Stimulated activated naive CD8-positive, alpha-beta T cell treated with anti-CD3 and anti-CD28 coated beads, Interleukin-15, Interleukin-2, amounts not matched to agents 100 ng/mL and 50 ng/mL, for 24 hours (primary cell): ENCODE measurements at regions not wholly inside any gene's neighbourhood (a gene's known extent, or its start where the extent isn't known, plus 50 kb on each side); places are given as distances from the start of the nearest gene placed in this dataset.

Source experiments
- H3K27ac Mint-ChIP-seq: one replicate; pipeline ENCODE4 v1.8.0; 2021; ENCODE audit warnings: mild to moderate bottlenecking, mixed read lengths
- H3K27me3 Mint-ChIP-seq: one replicate; pipeline ENCODE4 v1.8.0; 2021; ENCODE audit warnings: mixed read lengths
- H3K36me3 Mint-ChIP-seq: one replicate; pipeline ENCODE4 v1.8.0; 2021; ENCODE audit warnings: low read depth, mixed read lengths
- H3K4me1 Mint-ChIP-seq: one replicate; pipeline ENCODE4 v1.8.0; 2021; ENCODE audit warnings: low read depth, mixed read lengths
- H3K4me3 Mint-ChIP-seq: one replicate; pipeline ENCODE4 v1.8.0; 2021; ENCODE audit warnings: mild to moderate bottlenecking, mixed read lengths
- H3K9me3 Mint-ChIP-seq: one replicate; pipeline ENCODE4 v1.8.0; 2021; ENCODE audit warnings: mixed read lengths

GRCh38 chr3:61444782-61445181 lies 116.6 kb upstream of the PTPRG start:
- no peaks in the 10 kb centered on the region for H3K36me3 Mint-ChIP-seq
- H3K27me3 Mint-ChIP-seq, result peaks cover 6% of the 10 kb centered on the region
- no peaks in the 10 kb centered on the region for H3K4me1 Mint-ChIP-seq
- no peak overlapping the region for H3K27ac Mint-ChIP-seq
- no peak overlapping the region for H3K4me3 Mint-ChIP-seq
- peaks cover 4% of the 10 kb centered on the region for H3K9me3 Mint-ChIP-seq

- H3K9me3 Mint-ChIP-seq, result peaks cover 4% of the 10 kb centered on the region
- no peaks in the 10 kb centered on the region for H3K36me3 Mint-ChIP-seq
- H3K4me3 Mint-ChIP-seq, result no peak overlapping the region
- peaks cover 6% of the 10 kb centered on the region for H3K27me3 Mint-ChIP-seq
- H3K27ac Mint-ChIP-seq, result no peak overlapping the region
- no peaks in the 10 kb centered on the region for H3K4me1 Mint-ChIP-seq
These were observed 115.4 kb upstream of the PTPRG start for GRCh38 chr3:61445924-61446323.

GRCh38 chr3:61446341-61446740 lies 115.0 kb upstream of the PTPRG start:
- H3K27ac Mint-ChIP-seq, result no peak overlapping the region

GRCh38 chr3:61448378-61448777 lies 113.0 kb upstream of the PTPRG start:
- peaks cover 7% of the 10 kb centered on the region for H3K9me3 Mint-ChIP-seq
- no peaks in the 10 kb centered on the region for H3K36me3 Mint-ChIP-seq
- peaks cover 6% of the 10 kb centered on the region for H3K27me3 Mint-ChIP-seq
- no peak overlapping the region for H3K27ac Mint-ChIP-seq
- H3K4me1 Mint-ChIP-seq, result no peaks in the 10 kb centered on the region
- H3K4me3 Mint-ChIP-seq, result no peak overlapping the region

More at GRCh38 chr3:61446341-61446740, 115.0 kb upstream of the PTPRG start:
- Mint-ChIP-seq H3K9me3 (peaks cover 4% of the 10 kb centered on the region), H3K4me1 (no peaks in the 10 kb centered on the region), H3K27me3 (peaks cover 6% of the 10 kb centered on the region), H3K4me3 (no peak overlapping the region), H3K36me3 (no peaks in the 10 kb centered on the region)

- H3K27me3 Mint-ChIP-seq, result peaks cover 6% of the 10 kb centered on the region
- H3K4me3 Mint-ChIP-seq, result no peak overlapping the region
- H3K36me3 Mint-ChIP-seq, result no peaks in the 10 kb centered on the region
- no peaks in the 10 kb centered on the region for H3K4me1 Mint-ChIP-seq
- H3K9me3 Mint-ChIP-seq, result peaks cover 7% of the 10 kb centered on the region
- no peak overlapping the region for H3K27ac Mint-ChIP-seq
These were observed 111.9 kb upstream of the PTPRG start for GRCh38 chr3:61449327-61450040.

GRCh38 chr3:61450866-61451265 lies 110.5 kb upstream of the PTPRG start:
- Mint-ChIP-seq H3K27me3 (peaks cover 6% of the 10 kb centered on the region), H3K36me3 (no peaks in the 10 kb centered on the region), H3K4me1 (no peaks in the 10 kb centered on the region), H3K4me3 (no peak overlapping the region), H3K27ac (no peak overlapping the region), H3K9me3 (peaks cover 6% of the 10 kb centered on the region)

GRCh38 chr3:61451841-61452240 lies 109.5 kb upstream of the PTPRG start:
- peaks cover 3% of the 10 kb centered on the region for H3K9me3 Mint-ChIP-seq
- H3K36me3 Mint-ChIP-seq, result no peaks in the 10 kb centered on the region
- no peak overlapping the region for H3K27ac Mint-ChIP-seq
- H3K4me3 Mint-ChIP-seq, result no peak overlapping the region
- H3K27me3 Mint-ChIP-seq, result no peaks in the 10 kb centered on the region
- no peaks in the 10 kb centered on the region for H3K4me1 Mint-ChIP-seq

- H3K4me1 Mint-ChIP-seq, result no peaks in the 10 kb centered on the region
- H3K27me3 Mint-ChIP-seq, result no peaks in the 10 kb centered on the region
- H3K36me3 Mint-ChIP-seq, result no peaks in the 10 kb centered on the region
- H3K9me3 Mint-ChIP-seq, result peaks cover 6% of the 10 kb centered on the region
- no peak overlapping the region for H3K27ac Mint-ChIP-seq
- H3K4me3 Mint-ChIP-seq, result no peak overlapping the region
These were observed 108.8 kb upstream of the PTPRG start for GRCh38 chr3:61452535-61453090.

GRCh38 chr3:61454006-61454585 lies 107.3 kb upstream of the PTPRG start:
- Mint-ChIP-seq H3K9me3 (peaks cover 7% of the 10 kb centered on the region), H3K27ac (no peak overlapping the region)

GRCh38 chr3:61454801-61455200 lies 106.6 kb upstream of the PTPRG start:
- H3K9me3 Mint-ChIP-seq, result peaks cover 7% of the 10 kb centered on the region
- H3K36me3 Mint-ChIP-seq, result no peaks in the 10 kb centered on the region

More at GRCh38 chr3:61454006-61454585, 107.3 kb upstream of the PTPRG start:
- Mint-ChIP-seq H3K36me3 (no peaks in the 10 kb centered on the region), H3K27me3 (no peaks in the 10 kb centered on the region), H3K4me1 (no peaks in the 10 kb centered on the region), H3K4me3 (no peak overlapping the region)

GRCh38 chr3:61460636-61461035 lies 100.7 kb upstream of the PTPRG start:
- Mint-ChIP-seq H3K27ac (no peak overlapping the region), H3K27me3 (peaks cover 4% of the 10 kb centered on the region), H3K4me1 (no peaks in the 10 kb centered on the region), H3K9me3 (peaks cover 8% of the 10 kb centered on the region), H3K36me3 (no peaks in the 10 kb centered on the region), H3K4me3 (no peak overlapping the region)

More at GRCh38 chr3:61454801-61455200, 106.6 kb upstream of the PTPRG start:
- no peak overlapping the region for H3K4me3 Mint-ChIP-seq
- H3K4me1 Mint-ChIP-seq, result no peaks in the 10 kb centered on the region
- no peaks in the 10 kb centered on the region for H3K27me3 Mint-ChIP-seq
- H3K27ac Mint-ChIP-seq, result no peak overlapping the region

GRCh38 chr3:61463191-61463590 lies 98.2 kb upstream of the PTPRG start:
- H3K9me3 Mint-ChIP-seq, result peaks cover 4% of the 10 kb centered on the region
- no peak overlapping the region for H3K4me3 Mint-ChIP-seq
- H3K27me3 Mint-ChIP-seq, result peaks cover 4% of the 10 kb centered on the region
- no peaks in the 10 kb centered on the region for H3K4me1 Mint-ChIP-seq
- no peak overlapping the region for H3K27ac Mint-ChIP-seq
- no peaks in the 10 kb centered on the region for H3K36me3 Mint-ChIP-seq

- Mint-ChIP-seq H3K27me3 (peaks cover 4% of the 10 kb centered on the region), H3K27ac (no peak overlapping the region), H3K9me3 (peaks cover 4% of the 10 kb centered on the region), H3K4me3 (no peak overlapping the region), H3K36me3 (no peaks in the 10 kb centered on the region), H3K4me1 (no peaks in the 10 kb centered on the region)
These were observed 96.7 kb upstream of the PTPRG start for GRCh38 chr3:61464518-61465140.

- Mint-ChIP-seq H3K9me3 (peaks cover 4% of the 10 kb centered on the region), H3K27ac (no peak overlapping the region), H3K4me1 (no peaks in the 10 kb centered on the region), H3K27me3 (no peaks in the 10 kb centered on the region), H3K4me3 (no peak overlapping the region), H3K36me3 (no peaks in the 10 kb centered on the region)
These were observed 95.0 kb upstream of the PTPRG start for GRCh38 chr3:61466357-61466756.

GRCh38 chr3:61483997-61484396 lies 77.4 kb upstream of the PTPRG start:
- H3K27me3 Mint-ChIP-seq, result no peaks in the 10 kb centered on the region
- no peak overlapping the region for H3K27ac Mint-ChIP-seq
- no peaks in the 10 kb centered on the region for H3K4me1 Mint-ChIP-seq
- H3K36me3 Mint-ChIP-seq, result no peaks in the 10 kb centered on the region
- peaks cover 4% of the 10 kb centered on the region for H3K9me3 Mint-ChIP-seq
- H3K4me3 Mint-ChIP-seq, result no peak overlapping the region
